CD14-positive monocyte (primary cell): ENCODE measurements at regions not wholly inside any gene's neighbourhood (a gene's known extent, or its start where the extent isn't known, plus 50 kb on each side); places are given as distances from the start of the nearest gene placed in this dataset.

Experiments
- DNase-seq, 3 donors: peaks; one replicate each; pipeline ENCODE4 v3.0.0-alpha.2; 2011 to 2022
- H2AFZ ChIP-seq: 2 replicates; pipeline ENCODE4 v1.6.0; 2012; ENCODE audit warnings: mild to moderate bottlenecking, low read depth, low read length, inconsistent platforms; ENCODE audit not compliant: insufficient read depth, poor library complexity, severe bottlenecking
- H3K27ac ChIP-seq, 2 donors: 1 replicate in 1 of 2; 2 replicates in 1 of 2; pipeline ENCODE4 v1.5.1; 2012 to 2013; ENCODE audit warnings: low read length in 2 of 2, control low read depth in 1 of 2, inconsistent platforms in 1 of 2, low read depth in 1 of 2, mild to moderate bottlenecking in 1 of 2
- H3K27me3 ChIP-seq, 2 donors: one replicate each; pipeline versions ENCODE4 v1.6.0 to v1.6.1; 2011 to 2013; ENCODE audit warnings: low read length in 2 of 2; ENCODE audit not compliant: control insufficient read depth in 2 of 2, insufficient read depth in 2 of 2
- H3K36me3 ChIP-seq, 2 donors: replicated peaks in 1 of 2; 1 replicate in 1 of 2; 2 replicates in 1 of 2; pipeline versions ENCODE4 v1.5.1 to v1.6.1; 2012 to 2013; ENCODE audit warnings: low read length in 2 of 2, control low read depth in 1 of 2, inconsistent platforms in 1 of 2, mild to moderate bottlenecking in 1 of 2; ENCODE audit not compliant: insufficient read depth in 2 of 2, control insufficient read depth in 1 of 2
- H3K4me1 ChIP-seq, 2 donors: 1 replicate in 1 of 2; 2 replicates in 1 of 2; pipeline versions ENCODE4 v1.5.1 to v1.6.1; 2012 to 2013; ENCODE audit warnings: low read length in 2 of 2, control low read depth in 1 of 2, inconsistent platforms in 1 of 2, mild to moderate bottlenecking in 1 of 2, moderate library complexity in 1 of 2; ENCODE audit not compliant: insufficient read depth in 2 of 2, control insufficient read depth in 1 of 2
- H3K4me2 ChIP-seq: replicated peaks from 2 replicates; pipeline ENCODE3; 2012; ENCODE audit warnings: low read length, moderate library complexity, mild to moderate bottlenecking; ENCODE audit not compliant: poor library complexity, severe bottlenecking; ENCODE audit errors: extremely low read depth
- H3K4me3 ChIP-seq, 3 experiments: fragments of 200-600 bp in 1 of 3; sonication (generic) in 1 of 3; replicated peaks in 1 of 3; 1 replicate in 2 of 3; 2 replicates in 1 of 3; pipeline ENCODE4 v1.5.1; 2011 to 2013; ENCODE audit warnings: low read length in 3 of 3, mild to moderate bottlenecking in 3 of 3, control low read depth in 2 of 3, low read depth in 2 of 3, inconsistent platforms in 1 of 3, moderate library complexity in 1 of 3
- H3K79me2 ChIP-seq: 2 replicates; pipeline ENCODE4 v1.6.0; 2012; ENCODE audit warnings: mild to moderate bottlenecking, control low read depth, inconsistent platforms, low read length, moderate library complexity; ENCODE audit not compliant: insufficient read depth
- H3K9ac ChIP-seq: 2 replicates; pipeline ENCODE4 v1.6.0; 2017; ENCODE audit warnings: low read length, mild to moderate bottlenecking; ENCODE audit not compliant: insufficient read depth, poor library complexity, severe bottlenecking
- H3K9me3 ChIP-seq, 2 donors: replicated peaks in 1 of 2; 1 replicate in 1 of 2; 2 replicates in 1 of 2; pipeline versions ENCODE4 v1.5.1 to v1.6.1; 2012 to 2013; ENCODE audit warnings: low read length in 2 of 2, control low read depth in 1 of 2; ENCODE audit not compliant: control insufficient read depth in 1 of 2, insufficient read depth in 1 of 2
- H4K20me1 ChIP-seq: 2 replicates; pipeline ENCODE4 v1.6.0; 2012; ENCODE audit warnings: mild to moderate bottlenecking, low read length, control low read depth, moderate library complexity; ENCODE audit not compliant: insufficient read depth
- H3K27ac Mint-ChIP-seq, 7 donors: one replicate each; pipeline ENCODE4 v1.8.0; 2020; ENCODE audit warnings: mild to moderate bottlenecking in 7 of 7, mixed read lengths in 7 of 7, moderate library complexity in 6 of 7, inconsistent platforms in 2 of 7
- H3K27me3 Mint-ChIP-seq, 3 donors: one replicate each; pipeline ENCODE4 v1.8.0; 2021 to 2022; ENCODE audit warnings: low read depth in 3 of 3, mild to moderate bottlenecking in 3 of 3, mixed read lengths in 3 of 3, moderate library complexity in 3 of 3, inconsistent platforms in 1 of 3
- H3K36me3 Mint-ChIP-seq, 2 donors: one replicate each; pipeline ENCODE4 v1.8.0; 2020; ENCODE audit warnings: mixed read lengths in 2 of 2, inconsistent platforms in 1 of 2, mild to moderate bottlenecking in 1 of 2
- H3K4me1 Mint-ChIP-seq: one replicate; pipeline ENCODE4 v1.8.0; 2020; ENCODE audit warnings: mild to moderate bottlenecking, mixed read lengths
- H3K4me3 Mint-ChIP-seq, 2 donors: one replicate each; pipeline ENCODE4 v1.8.0; 2020; ENCODE audit warnings: mild to moderate bottlenecking in 2 of 2, mixed read lengths in 2 of 2, moderate library complexity in 1 of 2
- H3K9me3 Mint-ChIP-seq, 7 donors: one replicate each; pipeline ENCODE4 v1.8.0; 2020 to 2022; ENCODE audit warnings: mixed read lengths in 7 of 7, mild to moderate bottlenecking in 6 of 7, moderate library complexity in 6 of 7, inconsistent platforms in 2 of 7
- CTCF ChIP-seq: fragments of 200-600 bp; IDR thresholded peaks from one replicate; pipeline ENCODE4 v1.8.0; 2022; ENCODE audit warnings: antibody characterized with exemption, mild to moderate bottlenecking
- WGBS: methylation state at CpG from one replicate; pipeline ENCODE4 v1.1.5; 2013; ENCODE audit warnings: missing lambda C conversion rate; ENCODE audit not compliant: insufficient coverage; 5-methylcytosine and 5-hydroxymethylcytosine counted together
- intact Hi-C, 2 donors: fragments of 100-400 bp; cut with micrococcal nuclease; formaldehyde crosslinking; loops; one replicate each; pipeline versions ENCODE4 v1.15.0 to v1.15.1; 2023

- Histone ChIP-seq H3K36me3 (no peaks in the 10 kb centered on the region), H3K79me2 (no peaks in the 10 kb centered on the region), H3K9ac (no peak overlapping the region), H4K20me1 (no peaks in the 10 kb centered on the region), H3K4me2 (no peak overlapping the region), H3K27me3 (no peaks in the 10 kb centered on the region), H3K4me3 (no peak overlapping the region), H2AFZ (no peak overlapping the region), H3K9me3 (no peaks in the 10 kb centered on the region), H3K4me1 (no peaks in the 10 kb centered on the region), H3K27ac (no peak overlapping the region)
- intact Hi-C loops, result no loop called here
- 19% methylated on average over 7 of the region's 13 CpGs for WGBS
- H3K27me3 Mint-ChIP-seq, result peaks cover 4 to 16% (median 5%) of the 10 kb centered on the region in 3 donors
- no peak for TF ChIP-seq CTCF
- H3K36me3 Mint-ChIP-seq, result no peaks in the 10 kb centered on the region
- H3K4me3 Mint-ChIP-seq, result no peak overlapping the region
- H3K4me1 Mint-ChIP-seq, result peaks cover 2% of the 10 kb centered on the region
- H3K9me3 Mint-ChIP-seq, result peaks cover 0 to 9% (median 6%) of the 10 kb centered on the region in 7 donors
- no peak overlapping the region for H3K27ac Mint-ChIP-seq
- no peak for DNase-seq
Observed at GRCh38 chr1:30196872-30197638, 526.3 kb downstream of the MATN1 start.

- no peak overlapping the region for H3K4me2 ChIP-seq
- Mint-ChIP-seq H3K9me3 (peaks cover 0 to 7% (median 6%) of the 10 kb centered on the region in 7 donors), H3K36me3 (no peaks in the 10 kb centered on the region), H3K4me3 (no peak overlapping the region), H3K4me1 (peaks cover 2% of the 10 kb centered on the region), H3K27ac (no peak overlapping the region), H3K27me3 (peaks cover 4 to 16% (median 5%) of the 10 kb centered on the region in 3 donors)
- H3K27ac ChIP-seq, result no peak overlapping the region
- DNase-seq, result no peak
- H3K36me3 ChIP-seq, result no peaks in the 10 kb centered on the region
- peaks cover 0 to 1% of the 10 kb centered on the region in 2 donors for H3K9me3 ChIP-seq
- intact Hi-C loops, result no loop called here
- TF ChIP-seq CTCF, result no peak
- H4K20me1 ChIP-seq, result no peaks in the 10 kb centered on the region
- no peak overlapping the region for H3K9ac ChIP-seq
- no peaks in the 10 kb centered on the region for H3K4me1 ChIP-seq
- no peaks in the 10 kb centered on the region for H3K27me3 ChIP-seq
- no peaks in the 10 kb centered on the region for H3K79me2 ChIP-seq
- no peak overlapping the region for H3K4me3 ChIP-seq
- H2AFZ ChIP-seq, result no peak overlapping the region
Observed at GRCh38 chr1:30196457-30196856, 526.9 kb downstream of the MATN1 start.
